Activated gamma-delta T cell (primary cell): ENCODE measurements at regions not wholly inside any gene's neighbourhood (a gene's known extent, or its start where the extent isn't known, plus 50 kb on each side); places are given as distances from the start of the nearest gene placed in this dataset.

Source experiments
- DNase-seq: peaks from one replicate; lab custom pipeline; 2025; lab: John Stamatoyannopoulos, UW

DNA sequence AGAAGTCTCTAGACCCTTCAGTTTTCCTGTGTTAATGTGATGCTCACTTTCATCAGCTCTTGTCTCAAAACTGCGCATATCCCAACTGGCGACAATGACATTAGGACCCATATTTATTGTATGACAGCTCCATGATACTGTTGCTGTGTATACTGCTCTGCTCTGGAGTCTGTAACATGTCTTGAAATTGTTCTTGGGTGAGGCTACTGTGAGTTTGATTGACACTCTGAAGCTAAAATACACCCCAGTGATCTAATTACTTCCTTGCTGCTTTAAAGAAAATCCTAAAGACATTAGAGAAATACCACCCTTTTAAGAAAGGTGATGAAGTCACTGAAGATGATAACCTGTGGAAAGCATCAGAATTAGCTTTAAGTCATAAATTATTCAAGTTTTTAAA is 1046.2 kb downstream of the KCNT2 start:
- no peak for DNase-seq

DNA sequence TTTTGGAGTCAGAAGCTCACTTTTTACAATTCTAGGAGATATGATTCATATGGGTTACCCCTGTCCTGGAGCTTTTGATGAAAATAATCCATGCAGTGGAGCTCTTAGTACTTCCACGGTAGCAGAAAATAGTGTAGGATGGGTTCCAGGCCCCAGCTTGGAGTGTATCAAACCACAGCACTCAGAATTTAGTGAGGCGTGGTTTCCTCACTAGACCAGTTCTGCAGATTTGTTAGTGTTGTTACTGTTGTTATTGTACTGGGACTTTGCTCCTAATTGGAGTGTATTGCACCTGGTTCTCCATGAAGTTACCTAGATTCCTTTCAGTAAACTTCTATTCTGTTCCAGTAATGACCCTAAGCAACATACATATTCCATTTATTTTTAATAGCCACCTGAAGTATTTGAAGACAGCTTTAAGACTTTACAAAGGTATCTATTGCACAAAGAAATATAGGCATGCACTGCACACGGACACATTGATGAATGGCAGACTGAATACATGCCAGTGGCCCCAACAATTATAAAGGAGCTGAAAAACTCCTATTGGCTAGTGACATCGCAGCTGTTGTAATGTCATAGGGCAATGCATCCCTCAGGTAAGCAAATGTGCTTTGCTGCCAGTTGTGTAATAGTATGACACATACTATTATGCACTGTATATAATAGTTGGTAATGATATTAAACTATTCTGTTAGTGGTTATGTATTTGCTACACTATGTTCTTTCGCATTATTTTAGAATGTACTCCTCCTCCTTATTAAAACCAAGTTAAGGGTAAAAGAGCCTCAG is 1058.0 kb downstream of the KCNT2 start:
- no peak for DNase-seq

DNA sequence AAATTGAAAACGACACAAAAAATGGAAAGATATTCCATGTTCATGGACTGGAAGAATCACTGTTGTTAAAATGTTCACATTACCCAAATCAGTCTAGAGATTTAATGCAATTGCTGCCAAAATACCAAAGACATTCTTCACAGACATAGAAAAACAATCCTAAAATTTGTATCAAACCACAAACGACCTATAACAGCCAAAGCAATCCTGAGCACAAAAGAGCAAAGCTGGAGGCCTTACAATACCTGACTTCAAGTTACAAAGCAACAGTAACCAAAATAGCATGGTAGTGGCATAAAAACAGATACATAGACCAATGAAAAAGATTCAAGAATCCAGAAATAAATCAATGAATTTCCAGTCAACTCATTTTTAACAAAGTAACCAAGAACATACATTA is 1077.3 kb downstream of the KCNT2 start:
- no peak for DNase-seq

DNA sequence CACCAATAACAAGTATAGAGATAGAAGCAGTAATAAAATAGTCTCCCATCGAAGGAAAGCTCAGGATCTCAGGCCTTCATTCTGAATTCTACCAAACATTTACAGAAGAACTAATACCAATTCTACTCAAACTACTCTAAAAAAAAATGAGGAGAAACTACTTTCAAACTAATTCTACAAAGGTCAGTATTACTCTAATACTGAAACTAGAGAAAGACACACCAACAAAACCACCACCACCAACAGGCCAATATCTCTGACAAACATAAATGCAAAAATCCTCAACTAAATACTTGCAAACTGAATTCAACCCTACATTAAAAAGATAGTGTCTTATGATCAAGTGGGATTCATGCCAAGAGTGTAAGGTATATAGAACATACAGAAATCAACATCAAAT is 1078.4 kb downstream of the KCNT2 start:
- no peak for DNase-seq

DNA sequence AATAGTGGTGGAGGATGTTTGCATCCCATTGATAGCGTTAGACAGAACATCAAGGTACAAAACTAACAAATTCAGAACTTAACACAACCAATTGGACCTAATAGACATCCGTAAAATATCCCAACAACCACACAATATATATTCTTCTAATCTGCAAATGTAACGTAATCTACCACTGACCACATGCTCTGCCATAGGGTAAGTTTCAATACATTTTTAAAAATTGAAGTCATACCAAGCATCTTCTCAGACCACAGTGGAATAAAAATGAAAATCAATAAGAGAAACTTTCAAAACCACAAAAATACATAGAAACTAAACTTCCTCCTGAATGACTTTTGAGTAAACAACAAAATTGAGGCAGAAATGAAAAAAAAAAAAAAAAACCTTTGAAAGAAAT is 1087.5 kb downstream of the KCNT2 start:
- DNase-seq: no peak

DNA sequence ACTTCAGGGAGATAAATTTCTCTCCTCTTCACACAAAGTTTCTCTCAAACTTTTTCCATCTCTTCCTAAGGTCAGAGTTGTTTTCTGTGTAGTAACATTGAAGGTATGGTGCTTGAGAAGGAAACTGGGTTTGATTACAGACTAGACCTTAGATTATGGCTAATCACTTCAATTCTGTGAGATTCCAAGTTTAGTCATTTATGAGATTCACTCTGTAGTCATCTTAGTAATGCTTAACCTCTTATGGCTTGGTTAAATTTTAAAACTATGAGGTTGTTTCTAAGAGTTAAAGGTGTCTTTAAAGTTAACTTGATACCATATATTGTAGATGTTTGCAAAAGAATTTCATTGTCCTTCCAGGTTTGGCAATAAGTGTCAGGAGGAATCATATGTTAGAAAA is 1092.2 kb downstream of the KCNT2 start:
- no peak for DNase-seq

DNA sequence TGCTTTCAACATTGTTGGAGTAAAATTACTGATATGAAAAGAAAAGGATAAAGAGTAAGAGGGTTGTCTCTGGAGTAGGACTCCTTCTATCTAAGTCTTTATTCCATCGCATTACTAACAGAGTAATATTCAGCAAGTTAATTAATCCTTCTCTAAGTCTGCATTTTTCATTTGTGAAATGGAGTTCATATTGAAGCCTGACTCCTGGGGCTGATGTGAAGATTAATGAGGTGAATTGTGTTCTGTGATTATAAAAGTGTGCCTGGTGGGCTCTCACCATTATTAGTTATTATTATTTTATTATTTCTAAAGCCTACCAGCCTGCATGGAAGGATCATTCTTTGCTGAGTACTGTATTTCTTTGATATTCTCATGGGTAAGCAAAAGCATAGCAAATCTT is 1096.7 kb downstream of the KCNT2 start:
- DNase-seq: no peak

DNA sequence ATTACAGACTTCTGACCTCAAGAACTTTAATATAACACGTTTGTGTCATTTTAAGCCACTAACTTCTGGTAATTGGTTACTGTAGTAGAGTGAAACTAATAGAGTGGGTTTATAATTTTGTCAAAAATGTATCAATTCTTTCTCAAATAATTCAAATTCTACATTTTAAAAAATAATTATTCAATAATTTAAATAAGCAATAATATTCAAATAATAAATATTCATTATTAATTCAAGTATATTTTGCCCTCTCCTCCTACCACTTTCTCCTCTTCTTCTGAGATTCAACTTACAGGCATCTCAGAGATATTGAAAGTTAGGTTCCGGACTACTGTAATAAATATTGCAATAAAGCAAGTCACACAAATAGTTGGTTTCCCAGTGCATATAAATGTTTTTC is 1107.1 kb downstream of the KCNT2 start:
- DNase-seq: no peak

DNA sequence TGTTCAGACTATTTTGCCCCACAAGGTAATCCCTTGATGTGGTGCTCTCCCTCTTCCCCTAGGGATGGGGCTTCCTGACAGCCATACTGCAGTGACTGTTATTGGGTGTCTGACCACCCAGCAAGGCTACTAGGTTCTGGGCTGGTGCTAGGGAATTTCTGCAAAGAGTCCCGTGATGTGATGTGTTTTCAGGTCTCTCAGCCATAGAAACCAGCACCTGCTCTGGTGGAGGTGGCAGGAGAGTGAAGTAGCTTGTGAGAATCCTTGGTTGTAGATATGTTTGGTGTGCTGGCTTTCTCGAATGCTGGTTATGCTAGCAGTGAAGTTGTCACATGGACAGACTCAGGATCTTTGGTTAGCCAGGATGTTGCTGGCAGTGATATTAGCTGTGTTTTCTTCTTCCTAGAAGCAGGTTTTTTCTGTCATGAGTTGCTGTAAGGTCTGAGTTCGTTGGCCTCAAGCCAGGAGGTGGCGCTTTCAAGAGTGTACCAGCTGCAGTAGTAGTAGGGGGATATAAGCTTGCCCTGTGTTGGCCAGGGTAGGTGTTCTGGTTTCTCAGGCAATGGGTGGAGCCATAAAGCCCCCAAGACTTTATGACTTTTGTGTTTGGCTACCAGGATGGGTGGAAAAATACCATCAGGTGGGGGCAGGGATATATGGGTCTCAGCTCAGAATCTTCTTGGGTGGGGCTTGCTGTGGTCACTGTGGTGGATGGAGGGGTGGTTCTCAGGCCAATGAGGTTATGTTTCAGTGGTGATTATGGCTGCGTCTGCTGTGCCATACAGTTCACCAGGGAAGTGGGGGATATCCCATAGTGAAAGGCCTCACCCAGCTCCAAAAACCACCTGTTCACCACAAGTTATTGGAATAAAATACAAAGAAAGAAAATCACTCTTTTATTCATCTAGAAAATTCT is 1112.3 kb downstream of the KCNT2 start:
- no peak for DNase-seq

DNA sequence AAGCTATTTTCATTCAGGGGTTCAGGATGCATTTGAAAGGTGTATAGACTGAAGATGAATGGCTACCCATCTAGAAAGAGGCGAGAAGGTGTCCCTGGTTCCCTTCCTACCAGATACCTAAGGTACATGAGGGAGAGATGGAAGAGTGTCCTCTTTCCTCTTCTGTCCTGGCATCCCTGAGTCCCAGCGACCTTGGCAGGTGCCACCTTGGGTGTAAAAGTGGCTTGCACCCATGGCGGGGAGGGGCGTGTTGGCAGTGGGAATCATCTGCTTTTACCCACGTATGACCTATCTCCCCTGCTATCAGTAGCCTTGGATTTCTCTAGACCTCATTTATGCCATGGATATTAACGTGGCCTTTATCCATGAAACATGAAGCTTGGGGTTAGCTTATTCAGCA is 1126.1 kb downstream of the KCNT2 start:
- no peak for DNase-seq

DNA sequence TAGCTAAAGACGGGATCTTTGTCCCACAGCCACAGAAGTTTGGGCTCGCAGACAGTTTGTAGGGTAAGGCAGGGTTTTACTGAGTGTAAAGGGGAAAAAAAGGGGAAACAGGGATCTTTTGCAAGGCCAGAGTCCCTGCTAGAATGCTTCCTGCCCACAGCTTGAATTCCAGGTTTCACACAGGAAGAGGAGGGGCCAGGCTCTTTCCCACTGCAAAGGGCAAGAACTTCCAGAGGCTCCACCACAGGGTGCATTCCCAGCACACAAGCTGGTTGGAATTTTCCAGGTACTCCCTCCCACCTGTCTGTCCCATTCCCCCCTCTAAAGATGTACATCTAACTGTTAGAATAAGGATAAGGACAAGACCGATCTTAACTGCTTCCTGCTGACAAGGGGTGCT is 1126.9 kb downstream of the KCNT2 start:
- no peak for DNase-seq

DNA sequence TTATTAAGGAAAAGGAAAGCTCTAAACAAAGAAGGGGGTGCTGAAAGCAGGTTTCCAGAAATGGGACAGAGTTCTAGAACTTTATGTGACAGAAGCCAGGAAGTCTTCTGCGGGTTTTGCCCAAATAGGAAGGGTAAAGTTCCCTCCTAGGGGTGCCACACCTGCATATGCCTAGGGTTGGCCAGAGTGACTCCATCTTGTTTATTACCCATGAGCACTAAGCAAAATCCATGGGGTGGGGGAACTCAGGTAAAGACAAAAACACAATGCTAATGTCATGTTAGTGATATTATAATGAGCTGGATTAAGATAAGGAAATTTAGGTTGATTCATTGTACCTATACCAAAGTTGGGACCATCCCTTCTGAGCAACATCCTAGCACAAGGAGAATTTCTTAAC is 1132.7 kb downstream of the KCNT2 start:
- DNase-seq: no peak

DNA sequence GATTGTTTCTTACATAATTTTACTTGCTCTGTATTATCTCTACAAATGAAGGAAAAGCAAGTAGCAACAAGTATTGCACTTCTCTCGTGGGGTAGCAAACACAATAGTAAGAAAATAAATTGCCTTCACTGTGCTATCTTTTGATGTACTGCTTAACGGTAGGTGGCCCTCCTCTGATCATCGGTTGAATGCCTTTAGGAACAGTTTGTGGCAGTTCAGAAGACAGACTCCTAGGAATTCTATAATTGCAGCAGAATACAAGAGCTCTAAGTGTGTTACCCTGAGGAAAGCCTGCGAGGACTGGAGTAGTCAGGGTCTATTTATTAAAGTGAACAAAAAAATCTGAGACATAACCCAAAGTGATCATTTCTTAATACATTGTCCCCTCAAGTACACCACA is 1135.9 kb downstream of the KCNT2 start:
- no peak for DNase-seq

DNA sequence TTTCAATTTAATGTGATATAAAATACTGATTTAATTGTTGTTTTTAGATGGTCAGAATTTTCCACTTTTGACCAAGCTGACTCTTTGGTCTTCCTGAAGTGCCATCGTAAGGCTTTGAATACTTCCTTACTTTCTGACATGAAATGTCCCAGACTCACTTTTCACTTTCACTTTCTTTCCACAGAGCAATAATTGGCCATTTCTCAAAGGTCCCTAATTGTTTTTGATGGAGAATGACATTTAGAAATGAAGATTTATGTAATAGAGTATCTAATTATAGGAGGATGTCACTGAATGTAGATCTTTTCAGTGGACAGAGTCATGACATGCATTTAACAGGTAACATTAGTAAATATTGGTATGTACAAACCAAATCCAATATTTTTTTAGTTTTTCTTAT is 1141.6 kb downstream of the KCNT2 start:
- no peak for DNase-seq

DNA sequence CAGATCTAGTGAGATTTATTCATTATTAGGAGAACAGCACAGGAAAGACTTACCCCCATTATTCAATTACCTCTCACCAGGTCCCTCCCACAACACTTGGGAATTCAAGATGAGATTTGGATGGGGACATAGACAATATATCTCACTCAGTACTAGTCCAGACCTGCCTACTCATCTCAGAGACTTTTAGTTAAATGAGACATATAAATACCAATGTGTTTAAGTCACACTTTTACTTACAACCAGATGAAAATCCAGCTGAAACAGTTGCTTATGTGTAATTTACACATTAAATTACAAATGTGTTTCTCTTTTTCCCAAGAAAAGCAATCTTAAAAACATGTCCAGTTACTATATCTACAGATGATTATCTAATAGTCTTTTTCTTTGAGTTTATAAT is 1145.6 kb downstream of the KCNT2 start:
- no peak for DNase-seq

DNA sequence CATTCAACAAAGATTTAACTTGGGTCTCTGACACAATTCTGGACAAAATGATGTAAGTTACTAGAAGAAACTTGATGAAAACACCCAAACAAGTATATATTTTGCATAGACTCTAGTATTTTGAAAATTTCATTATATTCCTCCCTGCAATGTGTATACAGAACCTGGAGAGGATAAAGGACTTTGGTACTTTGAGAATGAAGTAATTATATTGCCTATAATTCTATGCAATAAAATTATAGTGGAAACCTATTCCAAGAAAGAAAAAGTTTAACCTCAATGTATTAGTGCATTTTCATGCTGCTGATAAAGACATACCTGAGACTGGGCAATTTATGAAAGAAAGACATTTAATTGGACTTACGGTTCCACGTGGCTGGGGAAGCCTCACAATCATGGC is 1146.1 kb downstream of the KCNT2 start:
- DNase-seq: no peak

DNA sequence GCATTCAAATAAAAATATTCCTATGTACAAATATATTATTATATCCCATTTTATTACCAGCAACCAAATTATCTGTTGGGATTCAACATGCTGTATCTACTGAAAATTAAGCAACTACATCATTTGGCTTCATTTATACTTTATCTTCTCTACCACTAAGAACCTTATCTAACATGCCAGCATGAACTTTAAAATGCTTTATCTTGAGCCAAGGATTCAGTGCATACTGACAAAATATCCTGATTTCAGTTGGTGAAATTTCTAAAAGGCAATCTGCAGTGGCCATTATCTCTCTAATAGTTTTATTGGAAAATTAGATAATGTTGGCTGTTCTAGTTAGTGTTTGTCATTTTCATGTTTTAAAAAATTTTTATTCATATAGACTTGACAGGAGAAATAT is 1149.9 kb downstream of the KCNT2 start:
- DNase-seq: no peak

DNA sequence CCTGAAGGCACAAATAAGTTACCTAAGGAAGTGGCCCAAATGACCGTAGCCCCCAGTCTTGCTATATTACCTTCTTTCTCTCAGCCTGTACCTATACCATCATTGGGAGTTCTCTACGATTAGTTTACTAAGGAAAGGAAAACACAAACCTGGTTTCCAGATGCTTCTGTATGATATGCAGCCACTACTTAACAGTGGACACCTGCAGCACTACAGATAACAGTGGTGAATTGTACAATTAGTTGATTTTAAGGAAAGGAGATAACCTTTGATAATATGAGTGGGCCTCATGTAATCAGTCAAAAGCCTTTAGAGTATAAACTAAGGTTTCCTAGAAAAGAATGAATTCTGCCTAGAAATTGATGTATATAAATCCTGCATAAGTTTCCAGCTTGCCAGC is 1157.4 kb downstream of the KCNT2 start:
- no peak for DNase-seq

DNA sequence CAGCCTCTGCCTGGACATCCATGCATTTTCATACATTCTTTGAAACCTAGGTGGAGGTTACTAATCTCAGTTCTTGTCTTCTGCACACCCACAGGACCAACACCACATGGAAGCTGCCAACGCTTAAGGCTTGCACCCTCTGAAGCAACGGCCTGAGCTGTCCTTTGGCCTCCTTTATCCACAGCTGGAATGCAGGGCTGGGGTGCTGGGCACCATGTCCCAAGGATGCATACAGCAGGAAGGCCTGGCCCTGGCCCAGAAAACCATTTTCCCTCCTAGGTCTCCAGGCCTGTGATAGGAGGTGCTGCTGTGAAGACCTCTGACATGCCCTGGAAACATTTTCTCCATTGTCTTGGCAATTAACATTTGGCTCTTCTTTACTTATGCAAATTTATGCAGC is 1168.6 kb downstream of the KCNT2 start:
- DNase-seq: no peak

DNA sequence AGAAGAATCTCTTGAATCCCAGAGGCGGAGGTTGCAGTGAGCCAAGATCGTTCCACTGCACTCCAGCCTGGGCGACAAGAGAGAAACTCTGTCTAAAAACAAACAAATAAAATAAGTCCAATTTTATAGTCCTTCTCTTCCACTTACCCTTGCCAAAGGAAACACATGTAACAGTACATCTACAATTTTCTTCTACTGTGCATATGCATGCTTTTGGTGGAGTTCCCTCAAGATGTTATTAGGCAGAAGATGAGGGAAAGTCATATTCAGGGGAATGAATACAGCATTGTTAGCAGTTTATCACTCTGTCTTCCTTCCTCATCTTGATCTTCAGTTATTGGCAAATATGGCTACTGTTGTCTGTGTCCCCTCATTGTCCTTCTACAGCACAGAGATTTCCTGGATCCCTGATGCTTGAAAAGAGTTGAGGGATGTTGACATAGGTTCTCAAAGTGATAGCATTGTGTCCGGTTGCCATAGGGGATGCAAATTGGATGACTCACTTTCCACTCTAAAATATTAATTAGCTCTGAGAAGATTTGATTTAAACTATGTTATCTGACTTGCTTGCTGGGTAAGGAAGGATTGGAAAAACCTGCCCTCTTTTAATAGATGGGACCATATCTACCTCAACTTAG is 1173.6 kb downstream of the KCNT2 start:
- DNase-seq: no peak

DNA sequence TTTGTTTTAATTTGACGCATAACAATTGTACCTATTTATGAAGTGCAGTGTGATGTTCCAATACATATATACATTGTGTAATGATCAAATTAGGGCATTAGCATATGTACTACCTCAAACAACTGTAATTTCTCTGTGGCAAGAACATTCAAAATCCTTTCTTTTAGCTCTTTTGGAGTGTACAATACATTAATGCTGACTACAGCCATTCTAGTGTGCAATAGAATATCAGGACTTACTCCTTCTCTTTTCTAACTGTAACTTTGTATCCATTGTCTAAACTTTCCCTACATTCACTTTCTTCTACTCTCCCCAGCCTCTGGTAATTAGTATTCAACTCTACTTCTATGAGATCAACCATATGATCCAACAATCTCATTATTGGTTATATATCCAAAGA is 1177.4 kb downstream of the KCNT2 start:
- DNase-seq: no peak

DNA sequence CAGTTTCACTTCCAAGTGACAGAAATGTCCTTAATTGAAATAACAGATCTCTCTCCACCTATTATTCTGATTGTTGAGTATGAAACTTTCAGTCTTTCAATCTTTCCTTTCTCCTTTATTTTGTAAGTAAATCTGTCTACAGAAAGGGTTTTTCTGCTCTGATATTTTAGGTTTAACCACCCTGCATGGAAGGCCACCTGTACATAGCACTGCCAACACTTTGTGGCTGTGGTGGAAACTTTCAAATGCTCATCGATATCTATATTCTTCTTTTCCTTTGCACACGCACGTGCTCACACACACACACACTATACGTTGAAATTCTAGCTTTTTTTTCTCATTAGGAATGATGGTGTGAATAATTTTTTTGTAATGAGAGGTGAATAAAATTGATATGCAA is 1179.3 kb downstream of the KCNT2 start:
- DNase-seq: no peak

DNA sequence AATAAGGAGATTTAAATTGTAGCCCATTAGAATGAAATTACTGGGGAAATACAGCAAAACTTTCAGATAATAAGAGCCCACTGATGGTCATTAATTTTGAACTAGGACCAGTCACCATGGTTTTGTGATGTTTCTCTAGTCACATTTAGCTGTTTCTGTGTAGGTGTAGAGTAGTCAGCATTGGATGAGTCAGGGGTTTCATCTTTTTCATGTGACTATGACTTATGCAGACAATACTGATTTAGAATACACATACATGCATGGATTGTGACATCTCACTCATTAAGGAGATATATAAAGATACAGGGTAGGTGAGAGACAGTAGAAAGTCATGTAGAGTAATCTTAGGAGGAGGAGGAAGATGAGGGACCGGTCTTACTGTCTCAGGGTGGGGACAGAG is 1192.7 kb downstream of the KCNT2 start:
- DNase-seq: no peak
